ENCODE measurements at regions not wholly inside any gene's neighbourhood (a gene's known extent, or its start where the extent isn't known, plus 50 kb on each side); places are given as distances from the start of the nearest gene placed in this dataset.
"Not testable (repeated sequence)": the region's sequence is repeated elsewhere in the genome, so short reads cannot be mapped to it uniquely, and the experiment has no call there.

GRCh38 chr3:34109846-34110245, 311.4 kb downstream of the PDCD6IP start:
- no peak for DNase-seq (ENCODE audit: low read depth in 3 of 3)

- DNase-seq (ENCODE audit: low read depth in 3 of 3): no peak
These were observed 312.9 kb downstream of the PDCD6IP start for GRCh38 chr3:34111361-34111760.

- not testable (repeated sequence) for DNase-seq (ENCODE audit: low read depth in 3 of 3)
These were observed 313.8 kb downstream of the PDCD6IP start for GRCh38 chr3:34112261-34112660.

GRCh38 chr3:34131091-34131490, 332.7 kb downstream of the PDCD6IP start:
- no peak for DNase-seq (ENCODE audit: low read depth in 3 of 3)

- no peak for DNase-seq (ENCODE audit: low read depth in 3 of 3)
These were observed 333.8 kb downstream of the PDCD6IP start for GRCh38 chr3:34132069-34132692.

GRCh38 chr3:34139566-34139965, 341.1 kb downstream of the PDCD6IP start:
- no peak for DNase-seq (ENCODE audit: low read depth in 3 of 3)

GRCh38 chr3:34140616-34141015, 342.2 kb downstream of the PDCD6IP start:
- no peak for DNase-seq (ENCODE audit: low read depth in 3 of 3)

GRCh38 chr3:34141841-34142337, 343.5 kb downstream of the PDCD6IP start:
- DNase-seq (ENCODE audit: low read depth in 3 of 3): no peak

GRCh38 chr3:34145796-34146195, 347.4 kb downstream of the PDCD6IP start:
- no peak for DNase-seq (ENCODE audit: low read depth in 3 of 3)

- DNase-seq (ENCODE audit: low read depth in 3 of 3): no peak
These were observed 348.2 kb downstream of the PDCD6IP start for GRCh38 chr3:34146596-34146995.

- no peak for DNase-seq (ENCODE audit: low read depth in 3 of 3)
These were observed 352.6 kb downstream of the PDCD6IP start for GRCh38 chr3:34150992-34151391.

GRCh38 chr3:34152656-34153055, 354.2 kb downstream of the PDCD6IP start:
- DNase-seq (ENCODE audit: low read depth in 3 of 3): no peak

- no peak for DNase-seq (ENCODE audit: low read depth in 3 of 3)
These were observed 356.7 kb downstream of the PDCD6IP start for GRCh38 chr3:34155108-34155507.

GRCh38 chr3:34155666-34156065, 357.2 kb downstream of the PDCD6IP start:
- no peak for DNase-seq (ENCODE audit: low read depth in 3 of 3)

- no peak for DNase-seq (ENCODE audit: low read depth in 3 of 3)
These were observed 359.1 kb downstream of the PDCD6IP start for GRCh38 chr3:34157491-34157890.

GRCh38 chr3:34159613-34160420, 361.4 kb downstream of the PDCD6IP start:
- no peak for DNase-seq (ENCODE audit: low read depth in 3 of 3)

GRCh38 chr3:34169636-34170035, 371.2 kb downstream of the PDCD6IP start:
- DNase-seq (ENCODE audit: low read depth in 3 of 3): not testable (repeated sequence)

- no peak for DNase-seq (ENCODE audit: low read depth in 3 of 3)
These were observed 376.3 kb downstream of the PDCD6IP start for GRCh38 chr3:34174740-34175139.

- no peak for DNase-seq (ENCODE audit: low read depth in 3 of 3)
These were observed 377.3 kb downstream of the PDCD6IP start for GRCh38 chr3:34175636-34176176.

- DNase-seq (ENCODE audit: low read depth in 3 of 3): no peak
These were observed 378.3 kb downstream of the PDCD6IP start for GRCh38 chr3:34176723-34177122.

GRCh38 chr3:34178415-34178814, 380.0 kb downstream of the PDCD6IP start:
- DNase-seq (ENCODE audit: low read depth in 3 of 3): no peak

GRCh38 chr3:34179716-34180115, 381.3 kb downstream of the PDCD6IP start:
- DNase-seq (ENCODE audit: low read depth in 3 of 3): no peak

- no peak for DNase-seq (ENCODE audit: low read depth in 3 of 3)
These were observed 382.1 kb downstream of the PDCD6IP start for GRCh38 chr3:34180532-34180931.
